NCI-H748 treated with DMSO at 0.1 percent for 48 hours (cell line): ENCODE measurements at regions not wholly inside any gene's neighbourhood (a gene's known extent, or its start where the extent isn't known, plus 50 kb on each side); places are given as distances from the start of the nearest gene placed in this dataset.
"Not testable (repeated sequence)": the region's sequence is repeated elsewhere in the genome, so short reads cannot be mapped to it uniquely, and the experiment has no call there.

Source experiments
- DNase-seq: peaks from one replicate; lab custom pipeline; 2025; lab: John Stamatoyannopoulos, UW

DNA sequence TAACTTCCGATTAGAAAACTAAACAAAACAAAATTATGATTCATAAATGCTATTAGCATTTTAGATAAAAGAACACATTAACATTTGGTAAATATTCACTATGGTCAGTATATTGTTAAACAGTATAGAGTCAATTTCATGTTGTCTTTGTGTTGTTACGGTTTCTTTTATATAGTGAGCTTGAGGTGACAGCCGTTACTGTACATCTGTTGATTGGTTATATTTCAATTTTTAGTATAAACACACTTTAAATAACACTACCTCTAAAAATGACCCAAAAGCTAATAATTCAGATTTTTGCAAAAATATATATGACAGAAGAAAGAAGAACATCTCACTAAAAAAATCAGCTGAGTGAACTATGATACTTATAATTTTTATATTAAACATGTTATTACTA, 249.0 kb upstream of the LUZP2 start:
- DNase-seq: no peak

DNA sequence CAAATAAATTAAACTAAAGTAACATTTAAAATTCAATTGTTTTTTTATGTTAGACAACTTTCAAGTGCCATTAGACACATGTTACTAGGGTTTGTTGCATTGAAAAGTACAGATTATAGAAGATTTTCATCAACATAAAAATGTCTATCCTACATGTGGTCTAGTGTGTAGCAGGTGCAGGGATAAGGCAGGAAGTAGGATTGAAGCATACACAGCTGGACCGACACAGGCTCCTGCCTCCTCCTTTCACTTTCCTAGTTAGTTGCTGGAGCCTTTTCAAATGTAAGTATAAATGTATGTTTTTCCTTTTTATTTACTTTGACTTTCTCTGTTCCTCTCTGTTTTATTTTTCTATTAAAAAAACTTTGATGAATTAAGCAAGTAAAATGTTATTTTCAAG, 246.9 kb upstream of the LUZP2 start:
- DNase-seq: no peak

DNA sequence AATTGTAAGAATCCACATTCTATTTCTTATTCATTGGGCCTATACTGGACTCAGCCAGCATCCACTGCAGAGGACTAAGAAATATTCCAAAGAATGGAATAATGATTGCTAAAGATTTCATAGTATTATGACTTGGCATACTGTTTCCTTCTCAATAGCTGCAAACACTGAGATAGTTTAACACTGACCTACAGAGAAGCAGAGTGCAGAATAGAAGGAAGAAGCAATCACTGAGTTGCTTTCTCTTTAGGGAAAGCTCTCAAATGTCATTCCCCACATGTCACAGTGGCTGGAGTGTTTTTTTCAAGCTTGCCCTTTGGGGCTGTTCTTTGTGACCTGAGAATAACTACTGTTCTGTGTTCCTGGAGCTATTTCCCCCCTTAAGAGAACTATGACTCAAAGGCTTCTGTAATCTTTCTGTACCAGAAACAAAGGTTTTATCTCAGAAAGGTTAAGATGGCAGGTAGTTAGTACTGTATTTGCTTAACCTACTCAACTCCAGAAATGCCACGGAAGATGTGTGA, 243.6 kb upstream of the LUZP2 start:
- DNase-seq: no peak

DNA sequence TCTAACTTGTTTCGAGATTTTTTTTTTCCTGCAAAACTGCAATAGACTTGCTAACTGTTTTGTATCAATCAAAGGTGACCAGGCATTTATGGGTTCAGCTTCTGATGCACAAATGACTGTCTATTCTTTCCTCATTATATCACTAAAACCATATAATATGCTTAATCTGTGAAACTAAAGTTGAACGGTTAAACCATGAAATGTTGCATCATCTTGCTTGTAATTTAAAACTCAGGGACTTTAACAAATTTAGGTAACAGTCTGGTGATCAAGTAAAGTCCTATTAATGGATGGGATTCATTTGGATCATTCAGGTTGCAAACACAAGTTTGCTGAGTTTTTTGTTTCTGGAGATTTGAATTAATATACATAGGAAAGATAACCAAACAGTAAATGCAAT, 232.0 kb upstream of the LUZP2 start:
- no peak for DNase-seq

DNA sequence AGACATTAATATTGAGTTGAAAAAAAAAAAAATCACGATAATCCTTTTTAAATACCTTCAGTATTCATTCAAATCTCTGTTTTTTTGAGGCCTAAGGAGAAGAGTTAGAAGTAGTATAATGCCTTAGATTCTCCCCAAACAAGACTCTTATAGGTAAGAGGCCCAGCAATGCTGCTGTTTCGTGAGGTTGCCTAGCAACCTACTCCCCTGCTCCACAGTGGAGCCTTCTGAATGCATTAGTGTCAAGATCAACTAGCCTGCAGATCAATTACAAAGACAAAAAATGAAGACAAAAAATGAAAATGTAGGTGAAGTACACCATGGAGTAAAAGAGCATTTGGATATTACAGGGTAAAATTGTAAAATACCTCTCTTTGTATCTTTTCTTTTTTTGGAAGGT, 229.8 kb upstream of the LUZP2 start:
- DNase-seq: no peak

DNA sequence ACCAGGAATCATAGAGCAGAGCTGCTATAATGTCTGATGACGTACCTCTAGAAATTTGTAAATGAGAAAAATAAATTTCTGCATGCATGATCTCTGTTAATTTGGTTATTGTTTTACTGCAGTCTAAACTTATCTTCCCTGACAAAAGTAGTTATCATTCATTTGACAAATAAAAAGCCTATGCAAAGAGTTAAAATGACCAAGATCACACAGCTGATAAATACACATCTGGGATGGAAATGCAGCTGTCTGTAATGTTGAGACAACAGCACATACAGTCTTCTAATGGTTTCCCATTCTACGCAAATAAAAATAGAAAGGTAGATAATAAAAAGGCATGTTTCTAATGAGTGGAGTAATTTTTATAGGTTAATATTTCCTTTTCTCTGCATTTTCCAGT, 225.1 kb upstream of the LUZP2 start:
- DNase-seq: no peak

DNA sequence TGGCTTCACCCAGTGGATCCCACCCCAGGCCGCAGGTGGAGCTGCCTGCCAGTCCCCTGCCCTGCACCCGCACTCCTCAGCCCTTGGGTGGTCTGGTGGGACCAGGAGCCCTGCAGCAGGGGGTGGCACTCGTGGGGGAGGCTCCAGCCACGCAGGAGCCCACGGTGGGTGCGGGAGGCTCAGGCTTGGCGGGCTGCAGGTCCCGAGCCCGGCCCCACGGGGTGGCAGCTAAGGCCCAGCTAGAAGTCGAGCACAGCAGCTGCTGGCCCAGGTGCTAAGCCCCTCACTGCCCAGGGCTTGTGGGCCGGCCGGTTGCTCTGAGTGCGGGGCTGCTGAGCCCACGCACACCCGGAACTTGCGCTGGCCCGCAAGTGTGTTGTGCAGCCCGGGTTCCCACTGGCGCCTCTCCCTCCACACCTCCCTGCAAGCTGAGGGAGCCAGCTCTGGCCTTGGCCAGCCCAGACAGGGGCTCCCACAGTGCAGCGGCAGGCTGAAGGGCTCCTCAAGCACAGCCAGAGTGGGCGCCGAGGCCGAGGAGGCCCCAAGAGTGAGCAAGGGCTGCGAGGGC, 222.6 kb upstream of the LUZP2 start:
- not testable (repeated sequence) for DNase-seq

DNA sequence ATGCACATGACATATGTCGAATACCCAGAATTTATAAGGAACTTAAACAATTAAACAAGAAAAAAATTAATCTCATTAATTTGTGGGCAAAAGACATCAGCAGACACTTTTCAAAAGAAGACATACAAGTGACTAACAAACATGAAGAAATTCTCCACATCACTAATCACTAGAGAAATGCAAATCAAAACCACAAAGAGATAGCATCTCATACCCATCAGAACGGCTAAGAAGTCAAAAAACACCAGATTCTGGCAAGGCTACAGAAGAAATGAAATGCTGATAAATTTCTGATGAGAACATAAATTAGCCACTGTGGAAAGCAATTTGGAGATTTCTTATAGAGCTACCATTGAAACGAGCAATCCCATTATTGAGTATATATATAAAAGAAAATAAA, 210.6 kb upstream of the LUZP2 start:
- no peak for DNase-seq

DNA sequence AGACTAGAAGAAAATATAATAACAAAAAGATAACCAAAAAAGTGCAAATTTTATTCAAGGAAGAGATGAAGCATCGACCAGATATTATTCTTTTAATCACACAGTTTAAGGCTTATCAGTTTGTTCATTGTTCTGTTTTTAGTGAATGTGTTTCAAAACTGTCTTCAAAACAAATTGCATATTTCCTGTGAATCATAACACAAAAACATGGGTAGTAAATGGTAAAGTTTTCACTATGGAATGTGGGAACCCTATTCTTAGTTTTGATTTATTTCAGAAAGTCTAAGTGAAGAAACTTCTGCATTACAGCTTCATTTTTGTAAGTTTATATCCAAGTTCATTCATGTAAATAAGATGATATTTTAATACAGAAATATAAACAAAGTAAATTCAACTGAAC, 207.6 kb upstream of the LUZP2 start:
- no peak for DNase-seq

DNA sequence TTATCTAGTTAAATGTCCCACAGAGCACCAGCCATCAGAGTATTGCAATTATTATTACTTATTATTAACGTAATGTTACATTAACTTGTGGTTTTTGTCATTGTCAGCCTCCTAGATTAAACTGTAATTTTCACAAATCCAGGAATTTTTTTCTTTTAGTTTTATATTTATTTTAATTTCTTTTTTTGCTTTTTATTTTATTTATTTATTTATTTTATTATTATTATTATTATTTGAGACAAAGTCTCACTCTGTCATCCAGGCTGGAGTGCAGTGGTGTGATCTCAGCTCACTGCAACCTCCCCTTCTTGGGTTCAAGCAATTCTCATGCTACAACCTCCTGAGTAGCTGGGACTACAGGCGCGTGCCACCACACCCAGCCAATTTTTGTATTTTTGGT, 202.9 kb upstream of the LUZP2 start:
- DNase-seq: no peak

DNA sequence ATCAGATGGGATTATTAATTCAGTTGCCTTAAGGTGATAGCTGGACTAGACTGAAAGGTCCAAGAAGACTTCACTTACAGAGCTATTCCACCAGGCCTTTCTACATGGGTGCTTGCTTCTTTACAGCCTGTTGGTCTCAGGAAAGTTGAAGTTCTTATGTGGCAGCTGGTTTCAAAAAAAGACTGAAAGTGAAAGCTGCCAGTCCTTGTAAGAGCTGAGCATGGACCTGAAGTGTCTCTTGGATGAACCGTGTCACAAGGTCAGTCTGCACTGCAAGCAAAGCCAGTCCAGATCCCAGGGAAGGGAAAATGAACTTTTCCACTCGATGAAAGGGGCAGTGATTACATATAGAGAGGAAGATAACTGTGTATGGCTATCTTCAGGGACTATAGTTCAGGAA, 201.5 kb upstream of the LUZP2 start:
- no peak for DNase-seq

DNA sequence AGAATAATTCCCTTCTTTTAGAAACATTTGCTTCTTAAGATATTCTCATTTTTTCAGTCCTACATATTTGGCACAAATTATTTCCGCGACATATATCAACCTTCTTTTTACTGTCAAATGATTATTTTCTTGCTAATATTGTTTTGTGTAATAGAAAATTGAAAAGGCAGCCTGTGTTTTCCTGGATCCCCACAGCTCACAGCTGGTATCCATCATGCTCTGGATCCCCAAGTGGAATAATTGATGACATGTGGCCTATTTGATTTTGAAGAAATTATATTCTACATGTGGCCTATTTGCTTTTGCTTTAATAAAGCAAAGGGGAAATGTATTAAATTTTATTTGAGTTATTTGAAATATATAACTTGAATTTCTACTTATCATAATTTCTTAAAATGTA, 199.4 kb upstream of the LUZP2 start:
- DNase-seq: no peak

DNA sequence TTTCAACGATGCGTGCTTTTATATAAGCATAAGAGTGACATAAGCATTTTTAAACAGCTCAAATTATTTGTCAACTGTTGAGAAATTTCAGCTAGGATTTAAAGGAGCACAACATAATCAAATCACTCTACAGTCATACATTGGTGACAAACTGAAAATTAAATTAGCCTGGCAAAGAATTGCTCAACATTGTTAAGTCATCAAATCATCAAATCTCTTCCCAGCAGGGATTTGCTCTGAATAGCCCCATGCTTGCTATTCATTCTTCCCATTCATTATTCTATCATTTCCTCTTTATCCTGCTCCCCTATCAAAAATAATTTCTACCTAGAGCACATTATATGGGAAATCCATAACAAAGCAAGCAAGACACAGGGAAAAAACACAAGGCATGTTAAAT, 198.7 kb upstream of the LUZP2 start:
- DNase-seq: no peak

DNA sequence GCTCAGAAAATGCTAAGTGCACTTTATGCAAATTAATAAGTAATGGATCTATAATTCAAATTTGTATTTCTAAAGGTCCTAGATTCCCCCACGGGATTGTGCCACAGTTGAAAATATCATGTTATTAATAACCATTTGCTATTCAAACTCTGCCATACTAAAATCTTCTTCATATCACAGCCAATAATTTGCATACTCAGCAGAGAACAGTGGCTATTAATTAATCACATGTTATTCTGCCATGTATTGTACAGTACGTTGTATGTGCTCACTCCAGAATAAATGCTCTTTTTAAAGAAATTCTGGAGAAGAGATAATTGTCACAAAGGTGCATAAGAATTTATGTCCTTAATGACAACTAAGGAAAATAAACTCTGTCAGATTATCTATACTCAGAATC, 184.9 kb upstream of the LUZP2 start:
- no peak for DNase-seq

DNA sequence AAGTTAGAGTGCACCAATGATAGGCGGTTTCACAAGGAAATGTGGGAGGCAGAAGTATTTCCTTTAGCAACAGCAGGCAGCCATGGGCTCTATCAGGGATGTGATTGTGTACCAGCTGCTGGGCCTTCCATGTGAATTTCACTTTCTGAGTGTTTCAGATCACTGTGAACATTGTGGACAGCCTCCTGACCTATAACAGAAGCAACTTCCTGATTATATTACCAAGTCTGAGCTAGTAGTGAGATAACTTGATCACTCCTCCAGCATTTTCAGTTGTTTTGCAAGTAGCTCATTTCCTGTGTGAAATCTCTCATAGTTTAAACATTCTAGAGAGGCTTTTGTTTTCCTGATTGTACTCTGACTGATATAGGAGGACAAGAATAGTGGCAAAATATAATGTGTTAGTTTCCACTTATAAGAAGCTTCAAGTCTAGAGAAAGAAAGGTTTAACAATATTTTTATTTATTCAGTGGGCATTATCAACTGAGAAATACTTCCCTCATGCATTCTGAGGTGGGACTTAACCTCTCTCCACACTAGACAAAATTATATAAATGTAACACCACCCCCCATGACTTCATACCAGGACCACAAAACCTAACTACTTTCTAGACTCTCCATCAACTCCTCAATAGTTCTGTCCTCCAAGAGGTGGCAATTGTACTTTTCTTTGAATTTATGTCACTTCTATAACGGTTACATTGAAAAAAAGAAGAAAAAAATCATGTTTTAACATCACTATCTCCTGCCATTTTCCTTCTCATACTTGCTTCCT, 184.2 kb upstream of the LUZP2 start:
- no peak for DNase-seq

DNA sequence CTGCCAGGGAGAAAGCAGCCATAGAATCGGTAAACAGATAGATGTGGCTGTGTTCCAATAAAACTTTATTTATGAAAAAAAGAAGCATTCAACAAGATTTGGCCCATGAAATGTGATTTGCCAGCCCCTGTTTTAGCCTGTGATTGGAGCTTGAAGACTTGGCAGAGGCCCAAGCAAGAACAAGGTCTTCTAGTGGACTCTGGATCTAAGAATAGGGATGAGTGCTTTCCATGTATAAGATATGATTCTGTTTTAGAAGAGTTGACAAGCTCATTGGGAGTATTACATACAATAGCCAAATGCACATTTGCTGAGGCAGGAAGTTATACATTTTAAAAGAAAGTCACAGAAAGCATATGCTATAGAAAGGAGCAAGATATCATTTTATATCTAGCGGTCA, 175.6 kb upstream of the LUZP2 start:
- DNase-seq: no peak

DNA sequence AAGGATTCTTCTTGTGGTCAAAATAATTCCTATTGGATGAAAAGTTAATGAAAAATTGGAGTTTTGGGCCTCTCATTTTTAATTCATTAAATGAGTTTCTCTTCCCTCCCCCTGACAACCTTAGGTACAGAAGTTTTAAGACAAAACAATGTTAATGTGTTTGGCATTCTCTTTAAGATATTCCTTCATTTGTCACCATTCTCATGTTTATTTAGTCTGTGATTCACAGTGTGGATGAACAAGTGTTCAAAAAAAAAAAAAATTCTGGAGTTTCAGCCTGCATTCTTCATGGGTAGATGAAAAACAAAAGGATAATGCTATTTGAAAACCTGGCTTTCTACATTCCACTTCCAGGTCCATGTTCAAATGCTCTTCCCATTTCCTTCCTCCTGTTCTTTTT, 172.6 kb upstream of the LUZP2 start:
- no peak for DNase-seq

DNA sequence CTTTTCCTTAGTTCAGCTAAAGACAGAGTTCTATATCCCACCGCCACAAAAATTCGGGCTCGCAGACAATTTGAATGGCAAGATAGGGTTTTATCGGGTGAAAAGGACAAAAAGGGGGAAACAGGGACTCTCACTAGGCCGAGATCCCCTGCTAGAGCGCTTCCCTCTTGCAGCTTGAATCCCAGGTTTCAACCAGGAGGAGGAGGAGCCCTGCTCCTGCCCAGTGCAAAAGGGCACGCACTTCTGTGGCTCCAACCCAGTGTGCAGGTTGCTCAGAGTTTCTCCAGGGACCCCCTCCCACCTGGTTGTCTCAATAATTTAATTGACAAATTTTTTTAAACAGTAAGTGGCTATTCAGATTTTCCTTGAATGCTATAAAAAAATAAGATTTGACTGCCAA, 152.6 kb upstream of the LUZP2 start:
- no peak for DNase-seq

DNA sequence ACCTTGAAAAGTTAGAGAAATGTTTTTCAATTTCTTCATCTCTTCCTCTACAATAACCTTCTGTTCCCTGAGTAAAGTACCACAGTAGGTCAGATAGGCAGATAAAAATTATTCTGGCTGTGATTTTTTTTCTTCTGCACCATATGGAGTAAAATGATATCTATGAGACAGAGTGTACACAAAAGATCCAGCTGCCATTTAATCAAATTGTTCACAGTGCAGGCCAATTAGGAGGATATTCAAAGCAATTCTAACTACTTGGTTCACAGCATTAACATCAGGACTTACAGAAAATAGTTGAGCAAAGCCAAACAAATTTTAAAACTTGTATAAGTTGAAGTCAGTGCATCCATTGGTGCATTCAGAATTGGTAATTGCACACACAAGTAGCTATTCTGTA, 147.9 kb upstream of the LUZP2 start:
- no peak for DNase-seq

DNA sequence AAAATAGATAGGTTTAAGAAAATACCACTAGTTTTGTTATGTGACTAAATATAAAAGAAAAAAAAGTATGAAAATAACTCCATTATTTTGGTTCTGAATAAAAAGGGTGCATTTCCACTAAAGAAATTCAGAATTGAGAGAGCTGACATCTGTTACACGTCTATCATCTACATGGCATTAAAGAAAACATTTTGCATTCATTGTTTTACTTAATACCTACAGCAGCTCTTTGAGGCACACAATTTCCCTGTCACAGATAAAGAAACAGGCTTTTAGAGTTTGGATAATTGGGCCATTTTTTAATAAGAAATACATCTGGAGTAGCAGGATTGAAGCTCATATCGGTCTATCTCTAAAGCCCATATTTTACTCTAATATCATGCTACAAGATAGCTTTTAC, 145.7 kb upstream of the LUZP2 start:
- no peak for DNase-seq

DNA sequence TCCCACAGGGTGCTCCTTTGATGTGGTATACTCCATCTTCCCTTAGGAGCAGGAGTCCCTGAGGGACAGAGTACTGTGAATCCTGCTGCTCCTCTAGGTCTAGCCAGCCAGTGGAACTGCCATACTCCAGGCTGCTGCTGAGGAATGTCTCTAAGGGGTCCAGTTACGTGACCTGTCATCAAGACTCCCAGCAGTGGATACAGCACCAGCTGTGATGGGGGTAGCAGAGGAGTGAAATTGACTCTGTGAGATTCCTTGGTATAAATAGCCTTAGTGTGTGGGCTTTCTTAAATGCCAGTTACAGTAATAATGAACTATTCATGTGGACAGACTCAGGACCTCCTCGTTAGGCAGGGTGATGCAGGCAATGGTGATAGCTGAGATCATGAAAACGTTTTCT, 140.4 kb upstream of the LUZP2 start:
- DNase-seq: no peak

DNA sequence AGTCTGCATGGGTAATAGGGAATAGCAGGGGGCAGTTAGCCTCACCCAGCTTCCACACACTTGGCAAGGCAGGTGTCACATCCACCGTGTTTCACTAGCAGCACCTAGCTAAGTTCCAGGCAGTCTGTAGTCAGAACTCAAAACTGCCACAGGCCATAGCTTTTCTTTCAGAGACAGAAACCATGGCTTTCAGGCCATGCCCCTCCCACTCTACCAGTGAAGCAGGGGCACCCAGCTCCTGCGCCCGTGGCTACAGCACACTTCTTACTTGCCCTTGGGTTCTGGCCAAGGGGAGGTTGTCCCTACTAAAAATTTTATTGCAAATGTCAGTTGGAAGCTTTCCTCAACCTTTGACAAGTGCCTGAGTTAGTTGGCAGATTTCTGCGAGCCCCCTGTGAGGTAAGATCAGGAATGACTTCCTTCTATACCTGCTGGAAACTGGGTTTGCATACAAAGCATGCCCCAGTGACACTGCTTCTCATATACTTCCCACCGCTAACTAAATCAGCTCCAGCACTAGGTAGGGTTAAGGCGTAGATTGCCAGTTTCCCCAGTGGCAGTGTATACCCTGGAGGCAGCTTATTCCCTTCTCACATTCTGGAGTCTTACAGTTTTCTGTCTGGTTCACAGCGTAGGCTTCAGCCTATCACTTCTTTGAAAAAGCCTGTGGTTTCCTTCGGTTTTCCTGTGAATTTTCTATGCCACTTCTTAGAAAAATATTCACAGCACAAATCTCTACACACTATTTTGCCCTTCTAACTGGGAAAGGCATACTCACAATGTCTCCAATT, 139.0 kb upstream of the LUZP2 start:
- DNase-seq: no peak

DNA sequence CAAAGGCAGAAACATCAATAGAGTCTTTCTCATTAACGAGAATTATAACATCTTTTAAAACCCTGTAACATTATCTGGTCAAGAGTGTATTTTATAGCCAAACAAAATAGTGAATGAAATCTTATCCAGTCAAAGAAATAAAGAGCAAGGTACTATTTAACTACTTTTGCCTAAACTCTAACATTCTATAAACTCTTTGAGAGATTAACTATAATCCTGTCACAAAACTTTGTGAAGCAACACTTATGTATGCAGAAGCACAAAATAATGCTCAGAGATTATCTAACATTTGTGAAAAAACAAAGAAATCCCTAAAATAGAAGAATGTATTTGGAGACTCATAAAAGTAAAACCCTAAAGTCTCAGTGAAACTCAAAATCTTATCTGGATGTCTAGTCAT, 124.4 kb upstream of the LUZP2 start:
- DNase-seq: no peak
